ENCODE measurements at regions not wholly inside any gene's neighbourhood (a gene's known extent, or its start where the extent isn't known, plus 50 kb on each side); places are given as distances from the start of the nearest gene placed in this dataset.

DNA sequence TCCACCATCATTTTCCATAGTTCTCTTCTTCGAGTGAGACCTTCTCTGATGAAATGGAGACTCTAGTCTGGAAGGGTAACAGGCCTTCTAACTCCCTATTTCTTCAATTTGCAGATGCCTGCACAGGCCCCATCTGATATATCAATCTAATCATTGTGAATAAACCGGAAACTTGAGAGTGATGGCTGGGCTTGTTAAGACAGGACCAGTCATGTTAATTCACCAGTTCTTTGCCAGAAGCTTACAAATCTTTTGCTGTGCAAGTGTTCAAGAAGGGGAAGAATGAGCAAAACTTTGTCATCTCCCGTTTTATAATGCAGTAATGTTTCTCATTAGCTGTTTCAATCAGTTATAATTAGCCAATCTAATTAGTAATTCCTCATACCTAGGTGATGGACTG lies 1561.3 kb upstream of the GOT2 start:
- no peaks in the 10 kb centered on the region for H3K36me3 ChIP-seq (ENCODE audit: control insufficient read depth, insufficient read depth, low read length)
- POLR2A ChIA-PET: no interaction called here
- TF ChIP-seq, protein P1, sequence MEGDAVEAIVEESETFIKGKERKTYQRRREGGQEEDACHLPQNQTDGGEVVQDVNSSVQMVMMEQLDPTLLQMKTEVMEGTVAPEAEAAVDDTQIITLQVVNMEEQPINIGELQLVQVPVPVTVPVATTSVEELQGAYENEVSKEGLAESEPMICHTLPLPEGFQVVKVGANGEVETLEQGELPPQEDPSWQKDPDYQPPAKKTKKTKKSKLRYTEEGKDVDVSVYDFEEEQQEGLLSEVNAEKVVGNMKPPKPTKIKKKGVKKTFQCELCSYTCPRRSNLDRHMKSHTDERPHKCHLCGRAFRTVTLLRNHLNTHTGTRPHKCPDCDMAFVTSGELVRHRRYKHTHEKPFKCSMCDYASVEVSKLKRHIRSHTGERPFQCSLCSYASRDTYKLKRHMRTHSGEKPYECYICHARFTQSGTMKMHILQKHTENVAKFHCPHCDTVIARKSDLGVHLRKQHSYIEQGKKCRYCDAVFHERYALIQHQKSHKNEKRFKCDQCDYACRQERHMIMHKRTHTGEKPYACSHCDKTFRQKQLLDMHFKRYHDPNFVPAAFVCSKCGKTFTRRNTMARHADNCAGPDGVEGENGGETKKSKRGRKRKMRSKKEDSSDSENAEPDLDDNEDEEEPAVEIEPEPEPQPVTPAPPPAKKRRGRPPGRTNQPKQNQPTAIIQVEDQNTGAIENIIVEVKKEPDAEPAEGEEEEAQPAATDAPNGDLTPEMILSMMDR (IDR thresholded peaks at IDR 0.05; ENCODE audit: insufficient read depth, low read depth, low read length): no peak
- no peak overlapping the region for H3K4me3 ChIP-seq (ENCODE audit: low read depth, low read length)
- no peak for DNase-seq (ENCODE audit: low read depth)
- CTCF ChIA-PET: interaction anchor here (1.0 kb wide), 1 partner anchor 1103 kb away, joined by 4 read pairs; no protein-coding TSS in a partner anchor
- no peaks in the 10 kb centered on the region for H3K27me3 ChIP-seq (ENCODE audit: control insufficient read depth, insufficient read depth, low read length)

DNA sequence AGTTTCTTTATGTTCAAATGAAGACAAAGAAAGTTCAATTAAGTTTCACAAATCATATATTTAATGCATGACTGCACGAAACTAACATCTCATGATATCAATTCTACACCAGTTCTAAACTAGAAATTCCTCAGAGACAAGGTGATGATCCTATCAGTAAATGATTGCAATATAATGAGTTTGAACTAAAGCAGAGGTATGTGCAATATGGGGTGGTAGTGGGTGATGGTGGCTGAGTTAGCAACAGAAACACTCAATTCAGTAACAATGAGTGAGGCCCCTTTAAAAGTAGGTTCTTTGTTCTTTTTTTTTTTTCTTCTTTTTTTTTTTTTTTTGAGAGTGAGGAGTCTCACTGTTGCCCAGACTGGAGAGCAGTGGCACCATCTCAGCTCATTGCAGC lies 1551.7 kb upstream of the GOT2 start:
- no peaks in the 10 kb centered on the region for H3K27me3 ChIP-seq (ENCODE audit: control insufficient read depth, insufficient read depth, low read length)
- POLR2A ChIA-PET: no interaction called here
- CTCF ChIA-PET: no interaction called here

DNA sequence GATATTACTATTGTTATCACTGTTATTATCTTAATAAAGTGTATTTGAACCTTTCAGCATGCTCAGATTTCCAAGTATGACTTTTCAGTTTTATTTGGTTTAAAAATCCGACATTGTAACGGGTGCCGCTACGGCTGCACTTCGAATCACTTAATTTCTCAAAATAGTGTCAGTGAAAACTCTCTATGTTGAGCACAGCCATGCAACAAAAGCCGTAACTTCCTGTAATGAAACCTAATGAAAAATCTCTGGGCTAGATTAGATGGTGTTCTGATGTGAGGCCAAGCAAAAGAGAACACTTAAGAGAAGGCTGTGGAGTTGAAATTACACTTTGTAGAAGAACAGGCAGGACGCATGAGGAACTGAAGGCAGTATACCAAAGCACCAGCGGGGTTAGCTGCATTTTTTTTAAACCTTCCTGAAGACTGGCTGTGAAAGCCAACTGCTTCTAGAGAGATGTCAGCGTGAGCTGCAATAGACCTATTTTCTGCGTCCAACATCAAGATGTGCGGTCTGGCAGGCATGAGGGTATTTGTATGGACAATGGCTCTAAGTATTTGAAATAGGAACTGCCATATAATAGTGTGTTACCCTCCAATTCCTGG lies 1545.0 kb upstream of the GOT2 start:
- CTCF ChIA-PET: no interaction called here
- no peak for DNase-seq (ENCODE audit: low read depth)
- POLR2A ChIA-PET: no interaction called here
- Histone ChIP-seq H3K27me3 (ENCODE audit: control insufficient read depth, insufficient read depth, low read length) (no peaks in the 10 kb centered on the region), H3K36me3 (ENCODE audit: control insufficient read depth, insufficient read depth, low read length) (no peaks in the 10 kb centered on the region), H3K4me3 (ENCODE audit: low read depth, low read length) (no peak overlapping the region)
- TF ChIP-seq, protein P1 (IDR thresholded peaks at IDR 0.05; ENCODE audit: insufficient read depth, low read depth, low read length): no peak

More for the DNA sequence above, 1551.7 kb upstream of the GOT2 start:
- Histone ChIP-seq H3K4me3 (ENCODE audit: low read depth, low read length) (no peak overlapping the region), H3K36me3 (ENCODE audit: control insufficient read depth, insufficient read depth, low read length) (no peaks in the 10 kb centered on the region)
- no peak for DNase-seq (ENCODE audit: low read depth)
- TF ChIP-seq, protein P1 (IDR thresholded peaks at IDR 0.05; ENCODE audit: insufficient read depth, low read depth, low read length): no peak

DNA sequence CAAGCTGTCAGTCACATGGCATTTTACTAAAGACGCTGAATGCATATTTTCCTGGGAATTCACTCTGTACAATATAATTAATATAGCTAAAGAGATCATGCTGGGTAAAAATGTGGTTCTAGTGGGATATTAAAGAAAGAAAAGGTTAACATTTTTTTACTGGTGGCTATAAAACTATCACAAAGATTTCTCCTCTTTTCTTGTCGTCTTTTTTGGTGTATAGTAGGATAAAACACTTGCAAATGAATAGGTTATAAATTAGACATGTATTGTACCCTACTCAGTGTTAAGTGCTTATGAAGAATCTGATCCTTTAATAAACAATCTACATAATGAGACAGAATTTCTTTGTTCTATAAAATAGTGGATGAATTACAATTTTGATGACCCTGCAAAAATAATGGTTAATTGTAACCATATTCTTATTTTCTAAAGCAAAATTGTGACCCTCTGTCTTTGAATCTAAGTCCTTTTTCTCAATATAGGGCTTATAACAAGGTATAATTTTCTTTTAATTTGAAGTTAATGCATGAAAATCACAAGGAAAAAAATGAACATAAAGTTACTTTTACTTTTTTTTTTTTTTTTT lies 1540.4 kb upstream of the GOT2 start:
- TF ChIP-seq, protein P1 (IDR thresholded peaks at IDR 0.05; ENCODE audit: insufficient read depth, low read depth, low read length): no peak
- no peaks in the 10 kb centered on the region for H3K36me3 ChIP-seq (ENCODE audit: control insufficient read depth, insufficient read depth, low read length)
- ChIA-PET POLR2A (no interaction called here), CTCF (no interaction called here)
- no peaks in the 10 kb centered on the region for H3K27me3 ChIP-seq (ENCODE audit: control insufficient read depth, insufficient read depth, low read length)
- DNase-seq (ENCODE audit: low read depth): no peak
- H3K4me3 ChIP-seq (ENCODE audit: low read depth, low read length): no peak overlapping the region

DNA sequence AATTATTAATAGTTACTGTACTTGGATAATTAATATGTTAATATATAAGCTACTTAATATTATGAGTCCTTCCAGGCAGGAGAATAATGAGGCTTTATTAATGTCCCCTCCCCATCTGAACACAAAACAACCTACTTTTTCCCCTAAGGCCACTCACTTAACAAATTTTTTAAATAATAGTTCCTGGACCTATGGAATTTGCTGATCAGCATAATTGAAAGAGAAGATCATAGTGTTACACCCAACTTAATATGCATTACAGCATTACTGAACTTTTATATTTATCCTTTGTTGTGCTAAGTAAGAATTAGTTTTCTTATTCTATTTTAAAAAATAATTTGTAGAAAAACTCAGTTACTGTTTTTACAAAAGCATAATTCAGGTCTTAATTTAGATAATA lies 1537.7 kb upstream of the GOT2 start:
- ChIA-PET POLR2A (no interaction called here), CTCF (no interaction called here)
- TF ChIP-seq, protein P1 (IDR thresholded peaks at IDR 0.05; ENCODE audit: insufficient read depth, low read depth, low read length): no peak
- Histone ChIP-seq H3K27me3 (ENCODE audit: control insufficient read depth, insufficient read depth, low read length) (no peaks in the 10 kb centered on the region), H3K4me3 (ENCODE audit: low read depth, low read length) (no peak overlapping the region), H3K36me3 (ENCODE audit: control insufficient read depth, insufficient read depth, low read length) (no peaks in the 10 kb centered on the region)
- no peak for DNase-seq (ENCODE audit: low read depth)

Data from BJ (cell line).